ENCODE measurements at regions not wholly inside any gene's neighbourhood (a gene's known extent, or its start where the extent isn't known, plus 50 kb on each side); places are given as distances from the start of the nearest gene placed in this dataset.

- Histone ChIP-seq H3K9ac (ENCODE audit: insufficient read length, low read depth) (no peak overlapping the region), H3K4me3 (ENCODE audit: insufficient read length, low read depth) (no peak overlapping the region), H3K9me3 (ENCODE audit: insufficient read depth, low read length) (no peaks in the 10 kb centered on the region), H3K4me1 (ENCODE audit: insufficient read depth, insufficient read length) (no peaks in the 10 kb centered on the region), H3K27me3 (ENCODE audit: insufficient read depth, insufficient read length) (no peaks in the 10 kb centered on the region), H3K36me3 (ENCODE audit: insufficient read depth, insufficient read length, low read length) (no peaks in the 10 kb centered on the region)
- DNase-seq (ENCODE audit: low read depth, low spot score), result no peak
- no peak for TF ChIP-seq YY1 (IDR thresholded peaks at IDR 0.05; ENCODE audit: insufficient read depth, insufficient read length)
- no peak for TF ChIP-seq SUZ12 (IDR thresholded peaks at IDR 0.05; ENCODE audit: extremely low read depth, insufficient read depth, insufficient read length)
- TF ChIP-seq ZNF274 (IDR thresholded peaks at IDR 0.05; ENCODE audit: low read depth, low read length), result no peak
These were observed 208.2 kb downstream of the COL12A1 start for GRCh38 chr6:74997646-74998045.

GRCh38 chr6:74993136-74993535 is 212.7 kb downstream of the COL12A1 start:
- DNase-seq (ENCODE audit: low read depth, low spot score), result no peak
- H3K27me3 ChIP-seq (ENCODE audit: insufficient read depth, insufficient read length), result no peaks in the 10 kb centered on the region
- no peak overlapping the region for H3K9ac ChIP-seq (ENCODE audit: insufficient read length, low read depth)
- no peak overlapping the region for H3K4me3 ChIP-seq (ENCODE audit: insufficient read length, low read depth)
- TF ChIP-seq ZNF274 (IDR thresholded peaks at IDR 0.05; ENCODE audit: low read depth, low read length) (no peak), YY1 (IDR thresholded peaks at IDR 0.05; ENCODE audit: insufficient read depth, insufficient read length) (no peak), SUZ12 (IDR thresholded peaks at IDR 0.05; ENCODE audit: extremely low read depth, insufficient read depth, insufficient read length) (no peak)
- no peaks in the 10 kb centered on the region for H3K9me3 ChIP-seq (ENCODE audit: insufficient read depth, low read length)
- no peaks in the 10 kb centered on the region for H3K4me1 ChIP-seq (ENCODE audit: insufficient read depth, insufficient read length)
- H3K36me3 ChIP-seq (ENCODE audit: insufficient read depth, insufficient read length, low read length), result no peaks in the 10 kb centered on the region

- H3K36me3 ChIP-seq (ENCODE audit: insufficient read depth, insufficient read length, low read length), result no peaks in the 10 kb centered on the region
- H3K4me1 ChIP-seq (ENCODE audit: insufficient read depth, insufficient read length), result no peaks in the 10 kb centered on the region
- TF ChIP-seq YY1 (IDR thresholded peaks at IDR 0.05; ENCODE audit: insufficient read depth, insufficient read length) (no peak), SUZ12 (IDR thresholded peaks at IDR 0.05; ENCODE audit: extremely low read depth, insufficient read depth, insufficient read length) (no peak), ZNF274 (IDR thresholded peaks at IDR 0.05; ENCODE audit: low read depth, low read length) (no peak)
- H3K9ac ChIP-seq (ENCODE audit: insufficient read length, low read depth), result no peak overlapping the region
- H3K27me3 ChIP-seq (ENCODE audit: insufficient read depth, insufficient read length), result no peaks in the 10 kb centered on the region
- no peak overlapping the region for H3K4me3 ChIP-seq (ENCODE audit: insufficient read length, low read depth)
- DNase-seq (ENCODE audit: low read depth, low spot score), result no peak
- no peaks in the 10 kb centered on the region; the same call in 1 of the 2 replicates for H3K9me3 ChIP-seq (ENCODE audit: insufficient read depth, low read length)
These were observed 214.1 kb downstream of the COL12A1 start for GRCh38 chr6:74991573-74992332.

- no peak for DNase-seq (ENCODE audit: low read depth, low spot score)
- Histone ChIP-seq H3K4me1 (ENCODE audit: insufficient read depth, insufficient read length) (no peaks in the 10 kb centered on the region), H3K9me3 (ENCODE audit: insufficient read depth, low read length) (no peaks in the 10 kb centered on the region), H3K4me3 (ENCODE audit: insufficient read length, low read depth) (no peak overlapping the region), H3K9ac (ENCODE audit: insufficient read length, low read depth) (no peak overlapping the region), H3K36me3 (ENCODE audit: insufficient read depth, insufficient read length, low read length) (no peaks in the 10 kb centered on the region), H3K27me3 (ENCODE audit: insufficient read depth, insufficient read length) (no peaks in the 10 kb centered on the region)
- TF ChIP-seq ZNF274 (IDR thresholded peaks at IDR 0.05; ENCODE audit: low read depth, low read length) (no peak), SUZ12 (IDR thresholded peaks at IDR 0.05; ENCODE audit: extremely low read depth, insufficient read depth, insufficient read length) (no peak), YY1 (IDR thresholded peaks at IDR 0.05; ENCODE audit: insufficient read depth, insufficient read length) (no peak)
These were observed 226.6 kb downstream of the COL12A1 start for GRCh38 chr6:74979065-74979766.

- Histone ChIP-seq H3K27me3 (ENCODE audit: insufficient read depth, insufficient read length) (no peaks in the 10 kb centered on the region), H3K4me3 (ENCODE audit: insufficient read length, low read depth) (no peak overlapping the region), H3K9me3 (ENCODE audit: insufficient read depth, low read length) (no peaks in the 10 kb centered on the region), H3K4me1 (ENCODE audit: insufficient read depth, insufficient read length) (no peaks in the 10 kb centered on the region), H3K9ac (ENCODE audit: insufficient read length, low read depth) (no peak overlapping the region), H3K36me3 (ENCODE audit: insufficient read depth, insufficient read length, low read length) (no peaks in the 10 kb centered on the region)
- no peak for DNase-seq (ENCODE audit: low read depth, low spot score)
- no peak for TF ChIP-seq ZNF274 (IDR thresholded peaks at IDR 0.05; ENCODE audit: low read depth, low read length)
- TF ChIP-seq SUZ12 (IDR thresholded peaks at IDR 0.05; ENCODE audit: extremely low read depth, insufficient read depth, insufficient read length), result no peak
- TF ChIP-seq YY1 (IDR thresholded peaks at IDR 0.05; ENCODE audit: insufficient read depth, insufficient read length), result no peak
These were observed 229.2 kb downstream of the COL12A1 start for GRCh38 chr6:74976701-74977100.

- Histone ChIP-seq H3K9me3 (ENCODE audit: insufficient read depth, low read length) (no peaks in the 10 kb centered on the region), H3K27me3 (ENCODE audit: insufficient read depth, insufficient read length) (no peaks in the 10 kb centered on the region), H3K4me1 (ENCODE audit: insufficient read depth, insufficient read length) (no peaks in the 10 kb centered on the region), H3K9ac (ENCODE audit: insufficient read length, low read depth) (no peak overlapping the region), H3K36me3 (ENCODE audit: insufficient read depth, insufficient read length, low read length) (no peaks in the 10 kb centered on the region), H3K4me3 (ENCODE audit: insufficient read length, low read depth) (no peak overlapping the region)
- no peak for DNase-seq (ENCODE audit: low read depth, low spot score)
- no peak for TF ChIP-seq YY1 (IDR thresholded peaks at IDR 0.05; ENCODE audit: insufficient read depth, insufficient read length)
- no peak for TF ChIP-seq SUZ12 (IDR thresholded peaks at IDR 0.05; ENCODE audit: extremely low read depth, insufficient read depth, insufficient read length)
- TF ChIP-seq ZNF274 (IDR thresholded peaks at IDR 0.05; ENCODE audit: low read depth, low read length), result no peak
These were observed 229.8 kb downstream of the COL12A1 start for GRCh38 chr6:74976026-74976425.

GRCh38 chr6:74973591-74973990 is 232.3 kb downstream of the COL12A1 start:
- no peak for TF ChIP-seq SUZ12 (IDR thresholded peaks at IDR 0.05; ENCODE audit: extremely low read depth, insufficient read depth, insufficient read length)
- TF ChIP-seq YY1 (IDR thresholded peaks at IDR 0.05; ENCODE audit: insufficient read depth, insufficient read length), result no peak
- TF ChIP-seq ZNF274 (IDR thresholded peaks at IDR 0.05; ENCODE audit: low read depth, low read length), result no peak
- DNase-seq (ENCODE audit: low read depth, low spot score), result no peak

More at GRCh38 chr6:74973591-74973990, 232.3 kb downstream of the COL12A1 start:
- no peak overlapping the region for H3K4me3 ChIP-seq (ENCODE audit: insufficient read length, low read depth)
- H3K9me3 ChIP-seq (ENCODE audit: insufficient read depth, low read length), result no peaks in the 10 kb centered on the region
- no peak overlapping the region for H3K9ac ChIP-seq (ENCODE audit: insufficient read length, low read depth)
- no peaks in the 10 kb centered on the region for H3K36me3 ChIP-seq (ENCODE audit: insufficient read depth, insufficient read length, low read length)
- H3K27me3 ChIP-seq (ENCODE audit: insufficient read depth, insufficient read length), result no peaks in the 10 kb centered on the region
- H3K4me1 ChIP-seq (ENCODE audit: insufficient read depth, insufficient read length), result no peaks in the 10 kb centered on the region

Data from NT2/D1 (cell line).